Ectodermal cell (in vitro differentiated cells): ENCODE measurements at regions not wholly inside any gene's neighbourhood (a gene's known extent, or its start where the extent isn't known, plus 50 kb on each side); places are given as distances from the start of the nearest gene placed in this dataset.
"Not testable (repeated sequence)": the region's sequence is repeated elsewhere in the genome, so short reads cannot be mapped to it uniquely, and the experiment has no call there.

Experiments
- H3K27ac ChIP-seq: 2 replicates; pipeline ENCODE4 v1.7.0; 2013; ENCODE audit warnings: mild to moderate bottlenecking, low read depth, low read length; ENCODE audit not compliant: insufficient read depth, poor library complexity, severe bottlenecking
- H3K27me3 ChIP-seq: 2 replicates; pipeline ENCODE4 v1.7.0; 2013; ENCODE audit warnings: mild to moderate bottlenecking, low read length; ENCODE audit not compliant: insufficient read depth, control insufficient read depth, poor library complexity, severe bottlenecking
- H3K36me3 ChIP-seq: one replicate; pipeline ENCODE4 v1.7.0; 2013; ENCODE audit warnings: low read length; ENCODE audit not compliant: control insufficient read depth, insufficient read depth
- H3K4me1 ChIP-seq: one replicate; pipeline ENCODE4 v1.7.0; 2013; ENCODE audit warnings: low read length; ENCODE audit not compliant: control insufficient read depth, insufficient read depth
- H3K4me3 ChIP-seq: 2 replicates; pipeline ENCODE4 v1.7.0; 2013; ENCODE audit warnings: low read depth, low read length, control low read depth; ENCODE audit not compliant: insufficient read depth
- H3K9me3 ChIP-seq: 2 replicates; pipeline ENCODE4 v1.7.0; 2013; ENCODE audit warnings: mild to moderate bottlenecking, low read length, moderate library complexity; ENCODE audit not compliant: control insufficient read depth
- WGBS, 2 experiments: methylation state at CpG; one replicate each; pipeline ENCODE4 v1.1.7; 2013; ENCODE audit warnings: missing lambda C conversion rate in 2 of 2; 5-methylcytosine and 5-hydroxymethylcytosine counted together

GRCh38 chr12:124475295-124476010 lies 92.0 kb downstream of the NCOR2 start:
- no peak overlapping the region for H3K27ac ChIP-seq
- H3K4me3 ChIP-seq, result no peak overlapping the region
- peaks cover 18% of the 10 kb centered on the region for H3K4me1 ChIP-seq
- no peaks in the 10 kb centered on the region for H3K27me3 ChIP-seq
- 90 to 92% methylated on average over 14 of the region's 14 CpGs for WGBS, 2 experiments
- no peaks in the 10 kb centered on the region for H3K9me3 ChIP-seq
- H3K36me3 ChIP-seq, result peaks cover 25% of the 10 kb centered on the region

DNA sequence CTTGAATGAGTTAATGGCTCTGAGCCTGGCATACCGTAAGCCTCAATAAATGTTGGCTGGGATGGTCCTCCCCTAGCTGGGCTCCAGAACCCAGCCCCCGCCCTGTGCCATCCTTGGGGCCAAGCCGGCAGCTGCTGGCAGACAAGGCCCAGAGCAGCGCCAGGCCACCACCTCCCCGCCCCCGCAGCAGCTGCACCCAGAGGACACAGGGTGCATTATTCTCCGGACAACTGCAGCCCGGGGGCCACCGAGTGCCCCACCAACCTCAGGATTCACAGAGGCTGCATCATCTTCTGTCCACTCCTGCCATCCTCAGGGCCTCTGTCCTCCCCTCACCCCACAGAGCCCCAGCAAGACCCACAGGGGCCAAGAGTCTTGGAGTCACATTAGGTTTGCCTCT lies 92.7 kb downstream of the NCOR2 start:
- no peak overlapping the region for H3K27ac ChIP-seq
- H3K4me3 ChIP-seq, result no peak overlapping the region
- 93 to 95% methylated on average over 9 of the region's 9 CpGs for WGBS, 2 experiments
- H3K4me1 ChIP-seq, result peaks cover 10% of the 10 kb centered on the region
- H3K27me3 ChIP-seq, result no peaks in the 10 kb centered on the region
- no peaks in the 10 kb centered on the region for H3K9me3 ChIP-seq
- peaks cover 25% of the 10 kb centered on the region for H3K36me3 ChIP-seq

DNA sequence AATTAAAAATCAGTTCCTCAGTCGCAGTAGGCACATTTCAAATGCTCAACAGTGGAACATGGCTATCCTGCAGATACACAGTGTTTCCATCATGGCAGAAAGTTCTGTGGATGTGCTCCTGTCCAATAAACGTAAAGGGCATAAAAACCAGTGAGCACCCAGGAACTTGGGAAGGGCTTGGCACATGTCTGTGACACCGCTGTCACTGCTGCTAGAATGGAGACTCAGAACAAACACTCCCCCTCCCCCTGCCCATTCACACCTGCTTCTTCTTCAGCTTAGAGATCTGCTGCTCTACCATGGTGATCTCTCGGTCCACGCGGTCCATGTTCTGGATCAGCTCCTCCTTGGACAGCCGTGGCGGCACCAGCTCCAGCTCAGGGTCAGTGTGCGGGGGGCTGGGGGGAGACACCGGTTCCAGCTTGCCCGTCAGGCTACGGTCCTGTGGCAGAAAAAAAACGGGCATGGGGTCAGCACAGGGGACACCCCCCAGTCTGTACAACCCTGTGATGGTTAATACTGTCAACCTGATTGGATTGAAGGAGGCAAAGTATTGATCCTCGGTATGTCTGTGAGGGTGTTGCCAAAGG lies 94.6 kb downstream of the NCOR2 start:
- no peak overlapping the region for H3K27ac ChIP-seq
- no peaks in the 10 kb centered on the region for H3K9me3 ChIP-seq
- H3K4me1 ChIP-seq, result no peaks in the 10 kb centered on the region
- peaks cover 25% of the 10 kb centered on the region for H3K36me3 ChIP-seq
- no peak overlapping the region for H3K4me3 ChIP-seq
- WGBS, 2 experiments, result 96% methylated on average over 14 of the region's 14 CpGs
- H3K27me3 ChIP-seq, result no peaks in the 10 kb centered on the region

DNA sequence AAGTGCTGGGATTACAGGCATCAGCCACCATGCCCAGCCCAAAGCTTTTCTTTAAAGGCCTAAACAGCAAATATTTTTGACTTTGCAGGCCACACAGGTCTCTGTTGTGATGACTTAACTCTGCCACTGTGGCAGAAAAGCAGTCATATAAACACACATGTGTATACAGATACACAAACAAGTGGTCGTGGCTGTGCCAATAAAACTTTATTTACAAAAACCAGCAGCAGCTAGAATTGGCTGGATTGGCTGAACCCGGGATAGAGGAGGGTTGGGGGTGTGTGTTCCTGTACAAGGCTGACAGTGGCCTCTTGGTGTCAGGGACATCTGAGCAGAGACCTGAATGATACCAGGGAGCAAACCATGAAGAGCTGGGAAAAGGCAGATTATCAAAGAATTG lies 95.6 kb downstream of the NCOR2 start:
- Histone ChIP-seq H3K9me3 (no peaks in the 10 kb centered on the region), H3K4me1 (no peaks in the 10 kb centered on the region), H3K27ac (no peak overlapping the region), H3K36me3 (peaks cover 25% of the 10 kb centered on the region), H3K27me3 (no peaks in the 10 kb centered on the region), H3K4me3 (no peak overlapping the region)
- WGBS, 2 experiments, result 88 to 100% methylated on average over 2 of the region's 2 CpGs

GRCh38 chr12:124470806-124471205 lies 96.6 kb downstream of the NCOR2 start:
- no peaks in the 10 kb centered on the region for H3K9me3 ChIP-seq
- H3K27ac ChIP-seq, result no peak overlapping the region
- H3K4me1 ChIP-seq, result no peaks in the 10 kb centered on the region
- WGBS, 2 experiments, result 96% methylated on average over 10 of the region's 10 CpGs
- H3K27me3 ChIP-seq, result no peaks in the 10 kb centered on the region
- peaks cover 29% of the 10 kb centered on the region for H3K36me3 ChIP-seq
- no peak overlapping the region for H3K4me3 ChIP-seq

DNA sequence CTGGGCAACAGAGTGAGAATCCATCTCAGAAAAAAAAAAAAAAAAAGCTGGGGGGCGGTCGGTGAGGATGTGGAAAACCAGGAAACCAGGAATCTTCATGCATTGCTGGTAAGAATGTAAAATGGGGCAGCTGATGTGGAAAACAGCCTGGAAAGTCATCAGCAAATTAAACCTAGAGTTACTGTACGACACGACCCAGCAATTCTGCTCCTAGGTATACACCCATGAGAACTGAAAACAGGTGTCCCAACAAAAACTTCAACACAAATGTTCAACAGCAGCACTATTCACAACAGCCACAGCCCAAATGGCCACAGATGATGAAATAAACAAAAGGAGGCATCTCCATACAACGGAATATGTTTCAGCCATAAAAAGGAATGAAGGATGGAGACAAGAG lies 97.3 kb downstream of the NCOR2 start:
- Histone ChIP-seq H3K4me1 (no peaks in the 10 kb centered on the region), H3K9me3 (no peaks in the 10 kb centered on the region), H3K27ac (no peak overlapping the region), H3K27me3 (no peaks in the 10 kb centered on the region), H3K4me3 (no peak overlapping the region), H3K36me3 (peaks cover 36% of the 10 kb centered on the region)
- 91 to 96% methylated on average over 5 of the region's 5 CpGs for WGBS, 2 experiments

DNA sequence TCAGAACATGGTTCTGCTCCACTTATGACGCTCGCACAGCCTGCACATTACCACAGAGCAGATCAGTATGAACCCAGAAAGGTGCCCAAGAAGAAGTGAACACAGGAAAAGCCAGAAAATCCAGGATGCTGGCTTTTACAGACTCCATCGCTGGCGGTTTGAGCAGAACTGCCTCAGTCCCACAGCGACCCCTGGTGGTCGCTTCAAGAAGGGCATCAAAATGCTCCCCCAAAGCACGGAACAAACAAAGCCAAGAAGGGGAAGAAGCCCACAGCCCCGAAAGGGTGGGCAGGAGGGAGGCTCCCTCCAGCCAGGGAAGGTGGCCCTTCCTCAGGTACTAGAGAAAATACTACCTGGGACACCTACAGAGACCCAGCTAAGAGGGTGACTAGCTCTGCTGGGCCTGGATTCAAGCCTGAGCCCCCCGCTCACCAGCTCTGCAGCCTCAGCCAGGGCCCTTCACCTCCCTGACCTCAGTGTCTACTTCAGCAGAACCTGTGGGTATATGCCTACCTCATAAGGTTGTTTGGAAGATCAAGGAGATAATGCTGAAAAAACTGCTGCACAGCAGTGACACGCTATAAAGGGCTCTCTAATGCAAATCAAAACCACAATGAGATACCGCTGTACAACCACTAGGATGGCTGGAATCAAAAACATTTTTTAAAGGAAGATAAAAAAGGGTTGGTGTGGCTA lies 98.1 kb downstream of the NCOR2 start:
- no peak overlapping the region for H3K4me3 ChIP-seq

DNA sequence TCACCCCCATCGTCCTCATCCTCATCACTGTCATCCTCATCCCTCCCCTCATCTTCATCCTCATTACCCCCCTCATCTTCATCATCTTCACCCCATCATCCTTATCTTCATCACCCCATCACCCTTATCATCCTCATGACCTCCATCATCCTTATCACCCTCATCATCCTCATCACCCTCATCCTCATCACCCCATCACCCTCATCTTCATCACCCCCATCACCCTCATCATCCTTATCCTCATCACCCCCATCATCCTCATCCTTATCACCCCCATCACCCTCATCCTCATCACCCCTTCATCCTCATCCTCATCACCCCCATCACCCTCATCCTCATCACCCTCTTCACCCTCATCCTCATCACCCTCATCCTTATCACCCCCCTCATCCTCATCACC lies 99.9 kb downstream of the NCOR2 start:
- H3K4me3 ChIP-seq, H3K27ac ChIP-seq, H3K9me3 ChIP-seq, H3K27me3 ChIP-seq: not testable (repeated sequence)
- Histone ChIP-seq H3K4me1 (peaks cover 12% of the 10 kb centered on the region), H3K36me3 (peaks cover 26% of the 10 kb centered on the region)
- 85 to 95% methylated on average over 1 of the region's 1 CpG for WGBS, 2 experiments

More for the DNA sequence above, 98.1 kb downstream of the NCOR2 start:
- no peaks in the 10 kb centered on the region for H3K4me1 ChIP-seq
- no peaks in the 10 kb centered on the region for H3K9me3 ChIP-seq
- H3K27ac ChIP-seq, result no peak overlapping the region
- H3K27me3 ChIP-seq, result no peaks in the 10 kb centered on the region
- WGBS, 2 experiments, result 79% methylated on average over 11 of the region's 11 CpGs
- H3K36me3 ChIP-seq, result peaks cover 39% of the 10 kb centered on the region

DNA sequence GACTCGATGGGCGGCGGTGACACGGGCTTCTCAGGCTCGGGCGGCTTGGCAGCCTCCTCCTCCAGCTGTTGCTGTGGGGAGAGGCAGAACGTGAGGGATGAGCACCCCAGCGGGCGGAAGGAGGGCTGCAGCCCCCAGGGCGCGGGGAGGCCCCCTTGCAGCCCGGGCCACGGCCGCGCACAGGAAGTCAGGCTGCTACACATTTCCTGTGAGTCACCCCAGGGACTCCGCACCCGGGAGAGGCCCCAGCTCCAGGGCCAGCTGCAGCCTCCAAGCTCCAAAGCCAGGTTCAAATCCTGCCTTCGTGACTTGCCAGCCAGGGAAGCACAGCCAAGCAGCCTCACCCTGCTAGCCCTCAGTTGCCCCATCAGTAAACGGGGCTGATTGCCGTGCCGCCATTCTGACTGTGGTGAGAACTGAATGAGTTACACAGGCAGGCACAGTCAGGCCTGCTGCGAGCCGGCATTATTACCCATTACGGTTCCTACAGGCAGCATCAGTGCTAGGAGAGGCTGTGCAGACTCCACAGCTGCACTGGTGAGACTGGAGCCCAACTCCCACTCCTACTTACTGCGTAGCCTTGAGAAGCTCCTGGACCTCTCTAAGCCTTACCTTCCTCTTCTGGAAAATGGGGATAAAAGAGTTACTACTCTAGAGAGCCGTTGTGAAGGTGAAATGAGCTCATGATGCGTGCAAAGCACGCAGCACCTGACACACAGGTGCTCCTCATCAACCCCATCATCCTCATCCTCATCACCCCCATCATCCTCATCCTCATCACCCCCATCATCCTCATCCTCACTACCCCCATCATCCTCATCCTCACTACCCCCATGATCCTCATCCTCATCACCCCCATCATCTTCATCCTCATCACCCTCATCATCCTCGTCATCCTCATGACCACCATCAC lies 100.9 kb downstream of the NCOR2 start:
- Histone ChIP-seq H3K36me3 (peaks cover 20% of the 10 kb centered on the region), H3K27ac (no peak overlapping the region), H3K4me3 (no peak overlapping the region), H3K4me1 (peaks cover 15% of the 10 kb centered on the region), H3K27me3 (no peaks in the 10 kb centered on the region), H3K9me3 (no peaks in the 10 kb centered on the region)
- 95 to 97% methylated on average over 29 of the region's 29 CpGs for WGBS, 2 experiments
